Heart left ventricle (tissue), 13 donors: ENCODE measurements at regions not wholly inside any gene's neighbourhood (a gene's known extent, or its start where the extent isn't known, plus 50 kb on each side); places are given as distances from the start of the nearest gene placed in this dataset.

Experiments used
- CTCF ChIP-seq, 12 donors: fragments of 200-600 bp; sonication (generic) in 4 of 12; IDR thresholded peaks; one replicate each; pipeline versions ENCODE4 v1.5.0 to v1.8.0; 2018 to 2022; ENCODE audit warnings: antibody characterized with exemption in 12 of 12, mild to moderate bottlenecking in 5 of 12
- POLR2A ChIP-seq, 2 donors: fragments of 450-650 bp; IDR thresholded peaks; one replicate each; pipeline ENCODE4 v1.6.1; 2017; ENCODE audit warnings: antibody characterized with exemption in 2 of 2, mild to moderate bottlenecking in 2 of 2, moderate library complexity in 2 of 2
- donor health status: ischemic (EF 13 %, LVEDD 7.1; RV severe dilation, severe dysfunction).
- donor health status: DM: no; HTN: yes; CAD: no.
- donor health status: DM: no; HTN: no; CAD: no.
- donor health status: ischemic (EF 25% LVEDD 6.9; RV normal size, moderate dysfunction).
- donor health status: ischemic (EF 25% LVEDD 5.7; RV mildly dilated, moderate dysfunction).
- donor health status: ischemic (EF 35%, LVEDD 5.7; RV mildly dilated, moderate dysfunction).
- donor health status: nonischemic (EF 11% LVEDD 7.7; RV severe dilation, severe dysfunction).
- donor health status: DM: yes; HTN: yes; CAD: no.
- donor health status: PGD.
- donor health status: ischemic (EF 29% LVEDD 5.4; RV normal size, mild dysfunction).
- donor health status: nonischemic (EF 23%, LVEDD 6.1; RV moderate dilation, normal function).

GRCh38 chr6:40171343-40171742, 237.1 kb upstream of the MOCS1 start:
- TF ChIP-seq CTCF (IDR thresholded peaks at IDR 0.05) (no peak), POLR2A (IDR thresholded peaks at IDR 0.05) (no peak)
